MCF 10A (cell line): ENCODE measurements at regions not wholly inside any gene's neighbourhood (a gene's known extent, or its start where the extent isn't known, plus 50 kb on each side); places are given as distances from the start of the nearest gene placed in this dataset.
"Not testable (repeated sequence)": the region's sequence is repeated elsewhere in the genome, so short reads cannot be mapped to it uniquely, and the experiment has no call there.

Source experiments
- BruUV-seq: library from RNA; stranded (reverse); fragments of 400-500 nt; replicated peaks from 2 replicates; lab custom pipeline; 2021; lab: Mats Ljungman, UMichigan
- CTCF ChIA-PET: fragments of 300-600 bp; sonication (Branson Sonifier 250); formaldehyde crosslinking; extraction: SDS; loops from one replicate; lab custom pipeline; 2021; ENCODE audit warnings: antibody characterized with exemption, inconsistent platforms; lab: Yijun Ruan, JAX
- POLR2A ChIA-PET: fragments of 300-600, 350-650 bp; sonication (Branson Sonifier 250); formaldehyde crosslinking; extraction: SDS; loops from one replicate; lab custom pipeline; 2020; ENCODE audit warnings: antibody characterized with exemption, inconsistent platforms; lab: Yijun Ruan, JAX
- DNase-seq: peaks from one replicate; pipeline ENCODE4 v3.0.0-alpha.2; 2018; ENCODE audit not compliant: unreplicated experiment
- H3K27ac Mint-ChIP-seq: one replicate; pipeline ENCODE4 v1.8.0; 2022; ENCODE audit warnings: mild to moderate bottlenecking, low read depth, mixed read lengths; ENCODE audit not compliant: unreplicated experiment
- H3K27me3 Mint-ChIP-seq: one replicate; pipeline ENCODE4 v1.8.0; 2022; ENCODE audit warnings: mixed read lengths; ENCODE audit not compliant: insufficient read depth, unreplicated experiment
- H3K36me3 Mint-ChIP-seq: one replicate; pipeline ENCODE4 v1.8.0; 2022; ENCODE audit warnings: mild to moderate bottlenecking, moderate library complexity, mixed read lengths; ENCODE audit not compliant: insufficient read depth, unreplicated experiment
- H3K4me1 Mint-ChIP-seq: one replicate; pipeline ENCODE4 v1.8.0; 2022; ENCODE audit warnings: mixed read lengths; ENCODE audit not compliant: insufficient read depth, unreplicated experiment
- H3K4me3 Mint-ChIP-seq: one replicate; pipeline ENCODE4 v1.8.0; 2022; ENCODE audit warnings: mild to moderate bottlenecking, moderate library complexity, mixed read lengths; ENCODE audit not compliant: unreplicated experiment
- H3K9me3 Mint-ChIP-seq: one replicate; pipeline ENCODE4 v1.8.0; 2022; ENCODE audit warnings: mixed read lengths; ENCODE audit not compliant: unreplicated experiment
- CTCF ChIP-seq: fragments of 200-600 bp; IDR thresholded peaks from one replicate; pipeline ENCODE4 v1.8.0; 2022; ENCODE audit warnings: antibody characterized with exemption, mild to moderate bottlenecking; ENCODE audit not compliant: unreplicated experiment
- intact Hi-C: fragments of 100-400 bp; cut with micrococcal nuclease; formaldehyde crosslinking; loops from 2 replicates; pipeline ENCODE4 v1.14.1; 2022

- peak; percentile 29 for DNase-seq
These were observed 286.0 kb upstream of the SUCLG2 start for GRCh38 chr3:67940210-67940952.

GRCh38 chr3:67937498-67938118, 283.2 kb upstream of the SUCLG2 start:
- Mint-ChIP-seq H3K27ac (no peak overlapping the region), H3K27me3 (no peaks in the 10 kb centered on the region), H3K4me3 (no peak overlapping the region), H3K9me3 (peaks cover 20% of the 10 kb centered on the region), H3K36me3 (no peaks in the 10 kb centered on the region), H3K4me1 (no peaks in the 10 kb centered on the region)
- POLR2A ChIA-PET: no interaction called here
- CTCF ChIA-PET: no interaction called here
- no peak for TF ChIP-seq CTCF
- DNase-seq: no peak
- no TSS peak for BruUV-seq
- intact Hi-C loops: no loop called here

More at GRCh38 chr3:67940210-67940952, 286.0 kb upstream of the SUCLG2 start:
- Mint-ChIP-seq H3K9me3 (peaks cover 5% of the 10 kb centered on the region), H3K4me1 (no peaks in the 10 kb centered on the region), H3K36me3 (no peaks in the 10 kb centered on the region), H3K4me3 (no peak overlapping the region), H3K27ac (no peak overlapping the region), H3K27me3 (no peaks in the 10 kb centered on the region)
- CTCF ChIA-PET: interaction anchor here (0.5 to 1.2 kb wide), 3 partner anchors 9 to 170 kb away, joined by 3 to 5 read pairs (median 4); no protein-coding TSS in a partner anchor
- BruUV-seq: no TSS peak
- TF ChIP-seq CTCF: no peak
- POLR2A ChIA-PET: no interaction called here
- intact Hi-C loops: no loop called here

GRCh38 chr3:67930394-67930793, 276.0 kb upstream of the SUCLG2 start:
- intact Hi-C loops: not testable (repeated sequence)

GRCh38 chr3:67923796-67924195, 269.4 kb upstream of the SUCLG2 start:
- no peak for TF ChIP-seq CTCF
- Mint-ChIP-seq H3K4me1 (no peaks in the 10 kb centered on the region), H3K27ac (no peak overlapping the region), H3K4me3 (no peak overlapping the region), H3K36me3 (no peaks in the 10 kb centered on the region), H3K9me3 (no peaks in the 10 kb centered on the region), H3K27me3 (peaks cover 22% of the 10 kb centered on the region)
- ChIA-PET POLR2A (no interaction called here), CTCF (interaction anchor here (1.0 to 1.1 kb wide), 2 partner anchors 14 to 35 kb away, joined by 3 to 4 read pairs; no protein-coding TSS in a partner anchor)
- no TSS peak for BruUV-seq
- no peak for DNase-seq
- intact Hi-C loops: no loop called here

More at GRCh38 chr3:67930394-67930793, 276.0 kb upstream of the SUCLG2 start:
- Mint-ChIP-seq H3K9me3 (peaks cover 15% of the 10 kb centered on the region), H3K27me3 (peaks cover 11% of the 10 kb centered on the region)
- BruUV-seq, H3K4me1 Mint-ChIP-seq, POLR2A ChIA-PET, H3K4me3 Mint-ChIP-seq, H3K27ac Mint-ChIP-seq, CTCF ChIA-PET, DNase-seq, H3K36me3 Mint-ChIP-seq: not testable (repeated sequence)
